Neural cell (in vitro differentiated cells): ENCODE measurements at regions not wholly inside any gene's neighbourhood (a gene's known extent, or its start where the extent isn't known, plus 50 kb on each side); places are given as distances from the start of the nearest gene placed in this dataset.

Experiments
- EP300 ChIP-seq: fragments of 450-650 bp; conservative IDR thresholded peaks from 2 replicates; pipeline ENCODE4 v1.6.1; 2014; ENCODE audit warnings: antibody characterized with exemption, mild to moderate bottlenecking, moderate library complexity; ENCODE audit not compliant: poor library complexity, severe bottlenecking
- EZH2 ChIP-seq: fragments of 200-600, 300-800 bp; shearing (Covaris generic), sonication (generic); IDR thresholded peaks from 2 replicates; pipeline ENCODE4 v1.6.1; 2014; ENCODE audit warnings: antibody characterized with exemption, low read length, borderline replicate concordance, mild to moderate bottlenecking; ENCODE audit not compliant: insufficient read depth, poor library complexity, severe bottlenecking
- MXI1 ChIP-seq: fragments of 450-650 bp; conservative IDR thresholded peaks from 2 replicates; pipeline ENCODE4 v1.6.1; 2014; ENCODE audit warnings: antibody characterized with exemption, mild to moderate bottlenecking; ENCODE audit not compliant: poor library complexity, severe bottlenecking
- POLR2AphosphoS5 ChIP-seq: IDR thresholded peaks from 2 replicates; pipeline ENCODE4 v1.6.1; 2012
- RAD21 ChIP-seq: fragments of 450-650 bp; conservative IDR thresholded peaks from 2 replicates; pipeline ENCODE4 v1.6.1; 2014; ENCODE audit warnings: antibody characterized with exemption, mild to moderate bottlenecking, moderate library complexity
- SMC3 ChIP-seq: fragments of 450-650 bp; conservative IDR thresholded peaks from 2 replicates; pipeline ENCODE4 v1.6.1; 2014; ENCODE audit warnings: antibody characterized with exemption, mild to moderate bottlenecking, moderate library complexity; ENCODE audit not compliant: poor library complexity
- TF ChIP-seq, protein P1 (sequence below): fragments of 450-650 bp; IDR thresholded peaks from 2 replicates; pipeline ENCODE4 v1.5.1; 2014; ENCODE audit warnings: antibody characterized with exemption, mild to moderate bottlenecking, moderate library complexity; ENCODE audit not compliant: poor library complexity, severe bottlenecking

GRCh38 chr4:83981156-83981555 lies 445.2 kb downstream of the GPAT3 start:
- TF ChIP-seq, protein P1, sequence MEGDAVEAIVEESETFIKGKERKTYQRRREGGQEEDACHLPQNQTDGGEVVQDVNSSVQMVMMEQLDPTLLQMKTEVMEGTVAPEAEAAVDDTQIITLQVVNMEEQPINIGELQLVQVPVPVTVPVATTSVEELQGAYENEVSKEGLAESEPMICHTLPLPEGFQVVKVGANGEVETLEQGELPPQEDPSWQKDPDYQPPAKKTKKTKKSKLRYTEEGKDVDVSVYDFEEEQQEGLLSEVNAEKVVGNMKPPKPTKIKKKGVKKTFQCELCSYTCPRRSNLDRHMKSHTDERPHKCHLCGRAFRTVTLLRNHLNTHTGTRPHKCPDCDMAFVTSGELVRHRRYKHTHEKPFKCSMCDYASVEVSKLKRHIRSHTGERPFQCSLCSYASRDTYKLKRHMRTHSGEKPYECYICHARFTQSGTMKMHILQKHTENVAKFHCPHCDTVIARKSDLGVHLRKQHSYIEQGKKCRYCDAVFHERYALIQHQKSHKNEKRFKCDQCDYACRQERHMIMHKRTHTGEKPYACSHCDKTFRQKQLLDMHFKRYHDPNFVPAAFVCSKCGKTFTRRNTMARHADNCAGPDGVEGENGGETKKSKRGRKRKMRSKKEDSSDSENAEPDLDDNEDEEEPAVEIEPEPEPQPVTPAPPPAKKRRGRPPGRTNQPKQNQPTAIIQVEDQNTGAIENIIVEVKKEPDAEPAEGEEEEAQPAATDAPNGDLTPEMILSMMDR, result no peak
- TF ChIP-seq SMC3 (no peak), POLR2AphosphoS5 (no peak), MXI1 (no peak), EZH2 (no peak), RAD21 (no peak), EP300 (no peak)
